ENCODE measurements at regions not wholly inside any gene's neighbourhood (a gene's known extent, or its start where the extent isn't known, plus 50 kb on each side); places are given as distances from the start of the nearest gene placed in this dataset.

DNA sequence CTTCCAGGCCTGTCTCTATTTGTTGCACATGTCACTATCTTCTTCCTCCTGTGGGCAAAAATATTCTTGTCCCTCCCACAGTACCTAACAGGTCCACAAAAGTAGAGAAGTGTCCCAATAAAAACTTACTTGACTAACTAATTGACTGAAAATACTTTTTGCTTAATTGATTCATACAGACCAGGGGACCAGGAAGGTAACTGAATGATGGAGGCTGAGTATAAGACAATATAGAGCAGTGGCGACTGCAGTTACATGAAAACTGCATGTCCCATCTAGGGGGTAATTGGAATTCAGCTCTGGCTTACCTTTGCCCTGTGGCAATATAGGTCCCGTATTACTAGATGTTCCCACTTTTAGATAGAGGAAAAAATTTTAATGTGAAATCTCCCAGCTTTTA, 112.9 kb upstream of the CREB1 start:
- POLR2A ChIA-PET: no interaction called here
- H3K9me3 ChIP-seq (ENCODE audit: control extremely low read depth in 1 of 3, control insufficient read depth in 2 of 3, insufficient read depth in 1 of 3, low read length in 2 of 3): no peaks in the 10 kb centered on the region
- ATAC-seq (ENCODE audit: low read depth) (no peak), DNase-seq (no peak)
- H3K4me3 ChIP-seq (ENCODE audit: control extremely low read depth in 1 of 5, extremely low read depth in 1 of 5, insufficient read depth in 1 of 5, low read depth in 2 of 5, low read length in 4 of 5): no peak overlapping the region
- Mint-ChIP-seq H3K9me3 (ENCODE audit: insufficient read depth) (no peaks in the 10 kb centered on the region), H3K4me3 (no peak overlapping the region), H3K27me3 (peaks cover 2% of the 10 kb centered on the region), H3K27ac (no peak overlapping the region), H3K4me1 (no peaks in the 10 kb centered on the region)
- no CpG with 5 or more reads among the region's 2 CpGs for WGBS (ENCODE audit: insufficient coverage)
- TF ChIP-seq, protein P1, sequence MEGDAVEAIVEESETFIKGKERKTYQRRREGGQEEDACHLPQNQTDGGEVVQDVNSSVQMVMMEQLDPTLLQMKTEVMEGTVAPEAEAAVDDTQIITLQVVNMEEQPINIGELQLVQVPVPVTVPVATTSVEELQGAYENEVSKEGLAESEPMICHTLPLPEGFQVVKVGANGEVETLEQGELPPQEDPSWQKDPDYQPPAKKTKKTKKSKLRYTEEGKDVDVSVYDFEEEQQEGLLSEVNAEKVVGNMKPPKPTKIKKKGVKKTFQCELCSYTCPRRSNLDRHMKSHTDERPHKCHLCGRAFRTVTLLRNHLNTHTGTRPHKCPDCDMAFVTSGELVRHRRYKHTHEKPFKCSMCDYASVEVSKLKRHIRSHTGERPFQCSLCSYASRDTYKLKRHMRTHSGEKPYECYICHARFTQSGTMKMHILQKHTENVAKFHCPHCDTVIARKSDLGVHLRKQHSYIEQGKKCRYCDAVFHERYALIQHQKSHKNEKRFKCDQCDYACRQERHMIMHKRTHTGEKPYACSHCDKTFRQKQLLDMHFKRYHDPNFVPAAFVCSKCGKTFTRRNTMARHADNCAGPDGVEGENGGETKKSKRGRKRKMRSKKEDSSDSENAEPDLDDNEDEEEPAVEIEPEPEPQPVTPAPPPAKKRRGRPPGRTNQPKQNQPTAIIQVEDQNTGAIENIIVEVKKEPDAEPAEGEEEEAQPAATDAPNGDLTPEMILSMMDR (IDR thresholded peaks at IDR 0.05): no peak
- TF ChIP-seq EZH2 (IDR thresholded peaks at IDR 0.05; ENCODE audit: borderline replicate concordance, insufficient read depth, low read depth, low read length, poor library complexity, severe bottlenecking): no peak
- no peak overlapping the region for H3K9ac ChIP-seq (ENCODE audit: low read length)
- no peak overlapping the region for H2AFZ ChIP-seq (ENCODE audit: insufficient read depth, low read depth, low read length, poor library complexity, severe bottlenecking)
- no peaks in the 10 kb centered on the region for H3K36me3 ChIP-seq (replicated peaks in 1 of 2; ENCODE audit: control extremely low read depth in 1 of 2, control insufficient read depth in 1 of 2, extremely low read depth in 1 of 2, insufficient read depth in 2 of 2, low read length in 1 of 2)
- no peaks in the 10 kb centered on the region for H4K20me1 ChIP-seq (ENCODE audit: control insufficient read depth, insufficient read depth, low read length, poor library complexity, severe bottlenecking)
- no peak overlapping the region for H3K27ac ChIP-seq (ENCODE audit: low read length in 2 of 2)
- no peak overlapping the region for H3K4me2 ChIP-seq (replicated peaks; ENCODE audit: low read depth, low read length, poor library complexity, severe bottlenecking)
- no peaks in the 10 kb centered on the region for H3K27me3 ChIP-seq (replicated peaks in 1 of 4; ENCODE audit: control extremely low read depth in 1 of 4, control insufficient read depth in 3 of 4, insufficient read depth in 4 of 4, low read length in 3 of 4)
- CTCF ChIA-PET: no interaction called here
- no peaks in the 10 kb centered on the region for H3K79me2 ChIP-seq (ENCODE audit: control insufficient read depth, insufficient read depth, low read length)
- intact Hi-C loops (cut with micrococcal nuclease): no loop called here
- H3K4me1 ChIP-seq (ENCODE audit: control insufficient read depth in 2 of 2, insufficient read depth in 2 of 2, low read length in 2 of 2): no peaks in the 10 kb centered on the region

DNA sequence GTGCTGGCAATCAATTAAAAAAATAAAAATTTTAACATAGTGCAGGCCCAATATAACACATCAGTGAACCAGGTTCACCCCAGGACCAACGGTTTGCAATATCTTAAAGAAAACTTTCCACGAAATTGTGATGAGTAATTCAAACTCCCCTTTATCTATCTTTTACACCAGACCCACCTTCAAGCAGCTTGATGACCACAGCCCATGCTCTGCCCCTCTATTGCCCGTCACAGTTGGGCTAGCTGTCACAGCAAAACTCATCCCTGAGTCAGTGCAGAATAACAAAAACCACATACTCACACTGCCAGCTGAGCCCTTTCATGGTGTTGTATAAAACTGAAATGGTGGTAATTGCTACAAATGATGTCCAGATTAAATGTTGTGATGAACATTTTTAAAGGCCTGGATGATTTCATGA, 112.5 kb upstream of the CREB1 start:
- ChIA-PET CTCF (no interaction called here), POLR2A (no interaction called here)
- no peak overlapping the region for H3K4me2 ChIP-seq (replicated peaks; ENCODE audit: low read depth, low read length, poor library complexity, severe bottlenecking)
- H3K27me3 ChIP-seq (replicated peaks in 1 of 4; ENCODE audit: control extremely low read depth in 1 of 4, control insufficient read depth in 3 of 4, insufficient read depth in 4 of 4, low read length in 3 of 4): no peaks in the 10 kb centered on the region
- H3K27me3 Mint-ChIP-seq: peaks cover 2% of the 10 kb centered on the region
- no peaks in the 10 kb centered on the region for H3K79me2 ChIP-seq (ENCODE audit: control insufficient read depth, insufficient read depth, low read length)
- no peak overlapping the region for H3K9ac ChIP-seq (ENCODE audit: low read length)
- H3K4me3 Mint-ChIP-seq: no peak overlapping the region
- intact Hi-C loops (cut with micrococcal nuclease): no loop called here
- no peak overlapping the region for H3K27ac Mint-ChIP-seq
- no peaks in the 10 kb centered on the region for H3K9me3 ChIP-seq (ENCODE audit: control extremely low read depth in 1 of 3, control insufficient read depth in 2 of 3, insufficient read depth in 1 of 3, low read length in 2 of 3)
- H3K27ac ChIP-seq (ENCODE audit: low read length in 2 of 2): no peak overlapping the region
- H3K4me3 ChIP-seq (ENCODE audit: control extremely low read depth in 1 of 5, extremely low read depth in 1 of 5, insufficient read depth in 1 of 5, low read depth in 2 of 5, low read length in 4 of 5): no peak overlapping the region
- no peaks in the 10 kb centered on the region for H3K36me3 ChIP-seq (replicated peaks in 1 of 2; ENCODE audit: control extremely low read depth in 1 of 2, control insufficient read depth in 1 of 2, extremely low read depth in 1 of 2, insufficient read depth in 2 of 2, low read length in 1 of 2)
- H3K4me1 Mint-ChIP-seq: no peaks in the 10 kb centered on the region
- H2AFZ ChIP-seq (ENCODE audit: insufficient read depth, low read depth, low read length, poor library complexity, severe bottlenecking): no peak overlapping the region
- DNase-seq: no peak
- no peaks in the 10 kb centered on the region for H4K20me1 ChIP-seq (ENCODE audit: control insufficient read depth, insufficient read depth, low read length, poor library complexity, severe bottlenecking)
- no peak for TF ChIP-seq EZH2 (IDR thresholded peaks at IDR 0.05; ENCODE audit: borderline replicate concordance, insufficient read depth, low read depth, low read length, poor library complexity, severe bottlenecking)
- TF ChIP-seq, protein P1 (IDR thresholded peaks at IDR 0.05): no peak
- H3K4me1 ChIP-seq (ENCODE audit: control insufficient read depth in 2 of 2, insufficient read depth in 2 of 2, low read length in 2 of 2): no peaks in the 10 kb centered on the region
- no peak for ATAC-seq (ENCODE audit: low read depth)
- WGBS (ENCODE audit: insufficient coverage): 83% methylated on average over 2 of the region's 3 CpGs
- H3K9me3 Mint-ChIP-seq (ENCODE audit: insufficient read depth): no peaks in the 10 kb centered on the region

All from B cell (primary cell).